CD4-positive, alpha-beta T cell treated with Interleukin-15 for 4 hours (primary cell): ENCODE measurements at regions not wholly inside any gene's neighbourhood (a gene's known extent, or its start where the extent isn't known, plus 50 kb on each side); places are given as distances from the start of the nearest gene placed in this dataset.

Experiments
- DNase-seq: peaks from one replicate; pipeline ENCODE4 v3.0.0-alpha.2; 2020; ENCODE audit warnings: low spot score

DNA sequence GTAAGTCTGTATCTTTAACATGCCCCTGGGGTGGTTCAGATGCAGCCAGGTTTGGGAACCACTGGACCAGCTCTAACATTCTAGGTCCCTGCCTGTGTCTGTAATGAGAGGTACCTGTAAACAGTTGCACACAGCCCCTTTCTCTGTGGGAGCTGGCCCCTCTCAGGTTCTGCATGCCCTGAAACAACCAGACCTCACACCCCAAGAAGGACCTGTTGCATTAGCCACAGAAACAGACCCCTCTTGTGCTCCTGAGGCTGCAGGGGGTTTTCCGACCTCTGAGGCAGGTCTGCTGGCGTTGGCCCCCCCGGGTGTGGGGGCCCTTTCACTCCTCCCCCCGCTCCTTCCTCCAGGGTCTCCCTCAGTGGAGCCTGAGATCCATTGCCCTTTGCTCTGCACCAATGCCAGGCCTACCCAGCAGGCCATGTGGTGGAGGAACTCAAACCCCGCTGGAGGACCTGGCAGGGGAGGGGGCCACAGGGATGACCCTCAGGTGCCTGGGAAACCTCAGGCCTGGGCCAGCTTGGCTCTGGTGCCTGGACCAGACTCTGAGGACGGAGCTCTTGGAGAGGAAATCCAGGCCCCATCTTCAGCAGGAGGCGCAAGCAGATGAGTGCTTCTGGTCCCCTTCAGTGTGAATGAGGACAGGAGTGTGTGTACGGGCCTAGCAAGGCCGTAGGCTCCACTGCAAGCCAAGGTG is 61.4 kb upstream of the PJA1 start:
- no peak for DNase-seq

DNA sequence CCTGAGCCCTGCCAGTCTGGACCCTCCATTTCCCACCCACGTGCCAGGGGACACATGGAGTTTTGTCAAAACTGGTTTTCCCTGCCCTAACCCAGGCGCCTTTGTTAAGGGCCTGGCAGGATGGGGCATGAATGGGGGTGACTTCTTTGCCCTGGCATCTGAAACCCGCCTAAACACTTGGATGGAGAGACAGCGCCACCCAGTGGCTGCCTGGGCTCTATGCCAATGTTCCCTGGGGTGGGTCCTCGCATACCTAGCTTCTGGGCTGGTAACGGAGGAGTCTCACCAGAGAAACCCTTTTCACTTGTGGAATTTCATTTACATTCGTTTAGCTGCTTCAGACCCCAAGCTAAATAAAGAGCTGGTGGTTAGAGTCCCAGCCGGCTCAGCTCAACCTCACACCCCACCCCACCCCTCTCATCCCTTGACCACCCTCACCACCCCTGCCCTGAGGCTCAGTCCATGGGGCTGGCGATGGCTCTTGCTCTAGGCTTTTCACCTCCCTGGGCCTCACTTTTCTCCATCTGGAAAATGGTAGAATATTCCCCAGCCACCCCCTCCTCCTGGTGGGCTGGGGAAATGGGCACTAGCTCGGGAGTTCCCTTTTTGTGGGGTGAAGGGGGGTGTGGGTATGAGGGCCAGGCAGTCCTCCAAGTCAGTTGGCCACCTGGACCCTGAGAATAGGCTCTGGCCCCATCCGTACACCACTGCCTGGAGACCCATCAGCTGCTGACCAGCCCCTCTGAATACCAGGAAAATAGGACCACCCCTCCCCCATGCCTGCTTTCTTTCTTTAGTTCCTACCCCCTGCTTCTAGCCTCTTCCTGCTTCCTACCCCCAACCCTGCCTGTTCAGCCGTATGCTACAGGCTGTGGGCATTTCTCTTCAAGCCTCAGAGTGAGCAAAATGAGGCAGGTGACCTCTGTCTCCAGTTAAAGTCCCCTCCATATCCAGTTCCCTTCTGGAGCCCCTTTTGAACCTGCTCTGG is 57.1 kb upstream of the PJA1 start:
- DNase-seq = peak; percentile 66

DNA sequence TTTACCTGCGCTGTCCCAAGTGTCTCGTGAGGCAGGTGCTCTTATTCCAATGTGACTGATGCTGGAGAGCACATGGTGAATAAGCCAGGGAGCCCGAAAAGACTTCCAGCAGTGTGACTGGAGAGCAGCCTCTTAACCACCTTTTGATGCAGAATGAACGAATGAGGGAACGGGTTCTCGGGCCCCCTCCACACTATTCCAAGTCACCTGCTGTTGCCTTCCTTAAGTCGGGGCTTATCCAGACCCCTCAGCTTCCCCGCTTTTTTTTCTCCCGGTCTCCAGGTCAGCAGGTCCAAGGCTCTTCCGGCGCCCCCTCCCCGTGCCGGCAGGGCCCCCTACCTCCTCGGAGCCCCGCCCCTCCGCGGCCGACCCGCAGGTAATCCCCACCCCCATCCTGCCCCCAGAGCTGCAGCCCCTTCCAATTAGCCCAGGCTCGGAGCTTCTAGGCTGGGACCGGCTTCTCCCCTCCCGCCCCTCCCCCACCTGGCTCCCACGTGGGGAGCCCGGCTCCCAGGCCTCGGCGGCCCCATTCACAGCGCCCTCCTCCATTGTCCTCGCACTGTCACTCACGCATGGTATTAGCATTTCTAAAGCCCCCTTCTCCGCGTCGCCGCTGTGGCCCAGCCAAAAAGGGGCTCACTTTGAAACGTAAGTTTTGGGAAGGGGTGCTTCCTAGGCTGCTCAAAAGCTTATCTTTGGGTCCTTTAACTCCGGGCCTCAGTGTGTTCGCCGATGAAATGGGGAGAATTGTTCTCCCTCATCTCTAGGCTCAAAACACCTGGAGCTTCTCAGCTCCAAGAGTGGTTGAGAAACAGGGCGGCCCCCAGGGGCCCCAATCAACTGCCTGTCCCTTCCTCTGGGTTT is 56.2 kb upstream of the PJA1 start:
- no peak for DNase-seq

GRCh38 chrX:69218407-69218997 is 53.2 kb upstream of the PJA1 start:
- no peak for DNase-seq

GRCh38 chrX:69216911-69217310 is 51.7 kb upstream of the PJA1 start:
- no peak for DNase-seq

GRCh38 chrX:69216446-69216845 is 51.2 kb upstream of the PJA1 start:
- no peak for DNase-seq

GRCh38 chrX:69215161-69215875 is 50.1 kb upstream of the PJA1 start:
- DNase-seq = no peak
